ENCODE measurements at regions not wholly inside any gene's neighbourhood (a gene's known extent, or its start where the extent isn't known, plus 50 kb on each side); places are given as distances from the start of the nearest gene placed in this dataset.

DNA sequence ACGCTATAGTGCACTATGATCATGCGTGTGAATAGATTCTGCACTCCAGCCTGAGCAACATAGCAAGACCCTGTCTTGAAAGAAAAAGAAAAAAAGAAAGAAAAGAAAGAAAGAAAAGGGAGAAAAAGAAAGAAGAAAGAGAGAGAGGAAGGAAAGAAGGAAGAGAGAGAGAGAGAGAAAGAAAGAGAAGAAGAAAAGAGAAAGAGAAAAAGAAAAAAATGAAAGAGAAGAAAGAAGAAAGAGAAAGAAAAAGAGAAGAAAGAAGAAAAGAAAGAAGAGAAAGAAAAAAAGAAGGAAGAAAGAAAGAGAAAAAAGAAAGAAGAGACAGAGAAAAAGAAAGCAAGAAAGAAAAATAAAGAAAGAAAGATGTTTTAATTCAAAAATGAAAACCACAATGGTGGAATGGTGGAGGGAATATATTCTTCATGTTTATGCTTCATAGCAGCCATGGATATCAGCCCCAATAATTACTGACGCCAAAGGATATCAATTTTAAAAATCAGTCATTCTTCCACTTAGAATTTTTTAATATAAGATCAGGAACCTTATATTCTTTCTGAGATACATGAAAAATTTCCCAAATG, 168.7 kb upstream of the TBCA start:
- Histone ChIP-seq H3K36me3 (replicated peaks in 1 of 2) (no peaks in the 10 kb centered on the region), H3K4me3 (no peak overlapping the region), H3K27me3 (peaks cover 7% of the 10 kb centered on the region), H3K9me3 (replicated peaks in 1 of 3) (no peaks in the 10 kb centered on the region), H3K27ac (no peak overlapping the region), H3K4me1 (replicated peaks in 1 of 2) (no peaks in the 10 kb centered on the region)
- intact Hi-C loops (cut with DNase I) = no loop called here
- DNase-seq = no peak
- TF ChIP-seq CTCF (IDR thresholded peaks at IDR 0.05) = no peak
- TF ChIP-seq POLR2A (IDR thresholded peaks at IDR 0.05) = no peak
- WGBS, 4 donors = 90 to 95% (median 93%) methylated on average over 3 of the region's 3 CpGs

DNA sequence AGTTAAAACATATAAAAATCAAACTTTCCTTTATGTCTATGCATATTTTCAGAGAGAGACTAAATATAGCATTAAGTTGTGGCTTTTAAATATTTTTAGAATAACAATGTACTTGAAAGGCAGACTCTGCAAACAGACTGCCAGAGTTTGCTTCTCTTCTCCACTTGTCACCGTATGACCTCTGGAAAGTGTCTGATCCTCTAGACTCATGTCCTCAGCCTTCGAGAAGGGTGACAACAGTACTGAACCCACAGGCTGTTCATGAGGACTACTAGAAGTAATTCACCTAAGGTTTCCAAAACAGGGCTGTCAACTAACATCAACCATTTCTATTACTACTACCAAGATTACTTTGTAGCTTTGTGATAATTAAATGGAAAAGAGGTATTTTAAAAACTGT, 167.7 kb upstream of the TBCA start:
- 59 to 83% (median 72%) methylated on average over 2 of the region's 2 CpGs for WGBS, 4 donors
- TF ChIP-seq CTCF (IDR thresholded peaks at IDR 0.05) (no peak), POLR2A (IDR thresholded peaks at IDR 0.05) (no peak)
- no peaks in the 10 kb centered on the region for H3K4me1 ChIP-seq (replicated peaks in 1 of 2)
- H3K27ac ChIP-seq = no peak overlapping the region
- H3K9me3 ChIP-seq (replicated peaks in 1 of 3) = no peaks in the 10 kb centered on the region
- H3K27me3 ChIP-seq = peaks cover 7% of the 10 kb centered on the region
- no peak for DNase-seq
- no peak overlapping the region for H3K4me3 ChIP-seq
- intact Hi-C loops (cut with DNase I) = no loop called here
- H3K36me3 ChIP-seq (replicated peaks in 1 of 2) = no peaks in the 10 kb centered on the region

DNA sequence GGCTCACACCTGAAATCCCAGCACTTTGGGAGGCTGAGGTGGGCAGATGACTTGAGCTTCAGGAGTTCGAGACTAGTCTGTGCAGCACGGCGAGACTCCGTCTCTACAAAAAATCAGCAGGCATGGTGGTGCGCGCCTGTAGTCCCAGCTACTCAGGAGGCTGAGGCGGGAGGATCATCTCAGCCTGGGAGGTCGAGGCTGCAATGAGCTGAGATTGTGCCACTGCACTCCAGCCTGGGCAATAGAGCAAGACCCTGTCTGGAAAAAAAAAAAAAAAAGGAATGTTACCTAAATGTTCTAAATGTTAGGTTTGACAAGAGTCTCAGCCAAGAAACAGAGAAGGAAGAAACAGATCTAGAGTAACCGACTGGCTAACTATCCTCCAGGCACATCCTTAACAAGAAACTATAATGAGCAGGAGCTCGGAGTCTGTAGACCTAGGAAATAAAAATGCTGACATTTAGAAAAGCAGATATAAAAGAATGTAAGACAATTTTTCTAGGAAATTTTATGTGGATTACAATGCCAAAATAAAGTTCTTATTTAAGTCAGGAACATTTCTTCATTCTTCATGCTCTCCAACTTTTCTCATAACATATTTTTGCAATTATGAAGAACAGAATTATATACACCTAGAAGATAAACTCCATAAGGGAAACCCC, 166.6 kb upstream of the TBCA start:
- no peak for DNase-seq
- Histone ChIP-seq H3K27me3 (peaks cover 7% of the 10 kb centered on the region), H3K36me3 (replicated peaks in 1 of 2) (no peaks in the 10 kb centered on the region), H3K9me3 (replicated peaks in 1 of 3) (no peaks in the 10 kb centered on the region), H3K27ac (no peak overlapping the region), H3K4me1 (replicated peaks in 1 of 2) (no peaks in the 10 kb centered on the region), H3K4me3 (no peak overlapping the region)
- intact Hi-C loops (cut with DNase I) = no loop called here
- no peak for TF ChIP-seq POLR2A (IDR thresholded peaks at IDR 0.05)
- no peak for TF ChIP-seq CTCF (IDR thresholded peaks at IDR 0.05)
- WGBS, 4 donors = 83 to 92% (median 87%) methylated on average over 10 of the region's 10 CpGs

DNA sequence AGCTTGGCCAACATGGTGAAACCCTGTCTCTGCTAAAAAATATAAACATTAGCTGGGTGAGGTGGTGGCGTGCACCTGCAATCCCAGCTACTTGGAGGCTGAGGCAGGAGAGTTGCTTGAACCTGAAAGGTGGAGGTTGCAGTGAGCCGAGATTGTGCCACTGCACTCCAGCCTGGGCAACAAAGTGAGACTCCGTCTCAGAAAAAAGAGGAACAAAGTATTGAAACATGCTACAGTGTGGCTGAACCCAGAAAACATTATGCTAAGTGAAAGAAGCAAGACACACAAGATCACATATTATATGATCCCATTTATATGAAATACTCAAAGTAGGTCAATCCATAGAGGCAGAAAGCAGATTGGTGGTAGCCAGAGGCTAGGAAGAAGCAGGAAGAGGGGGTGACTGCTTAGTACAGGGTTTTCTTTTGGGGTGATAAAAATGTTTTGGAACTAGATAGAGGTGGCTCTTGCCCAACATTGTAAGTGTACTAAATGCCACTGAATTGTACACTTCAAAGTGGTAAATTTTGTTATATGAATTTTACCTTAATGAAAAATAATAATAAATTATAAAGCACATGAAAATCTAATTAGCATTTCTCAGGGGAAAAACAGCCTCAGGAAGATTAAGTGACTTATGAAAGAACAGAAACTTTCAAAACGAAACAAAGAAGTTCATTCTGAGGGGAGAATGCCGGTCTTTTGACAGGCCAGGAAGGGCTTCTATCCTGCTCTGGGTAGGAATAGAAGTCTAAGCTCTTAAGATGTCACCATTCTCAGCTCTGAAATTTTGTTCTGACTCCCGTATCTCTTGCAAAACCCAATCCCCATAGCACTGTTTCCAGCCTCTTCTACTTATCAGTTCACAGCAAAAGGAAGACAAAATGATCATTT, 161.1 kb upstream of the TBCA start:
- H3K4me1 ChIP-seq (replicated peaks in 1 of 2) = no peaks in the 10 kb centered on the region
- H3K4me3 ChIP-seq = no peak overlapping the region
- intact Hi-C loops (cut with DNase I) = no loop called here
- 61 to 75% (median 68%) methylated on average over 6 of the region's 6 CpGs for WGBS, 4 donors
- no peak overlapping the region for H3K27ac ChIP-seq
- no peaks in the 10 kb centered on the region for H3K36me3 ChIP-seq (replicated peaks in 1 of 2)
- peaks cover 5% of the 10 kb centered on the region for H3K27me3 ChIP-seq
- TF ChIP-seq CTCF (IDR thresholded peaks at IDR 0.05) (no peak), POLR2A (IDR thresholded peaks at IDR 0.05) (no peak)
- H3K9me3 ChIP-seq (replicated peaks in 1 of 3) = no peaks in the 10 kb centered on the region
- no peak for DNase-seq

All from adrenal gland (tissue), 9 donors.